Ovary (tissue), 3 donors: ENCODE measurements at regions not wholly inside any gene's neighbourhood (a gene's known extent, or its start where the extent isn't known, plus 50 kb on each side); places are given as distances from the start of the nearest gene placed in this dataset.

Experiments used
- CTCF ChIP-seq, 3 donors: fragments of 450-650 bp in 2 of 3; fragments of 200-600 bp in 1 of 3; IDR thresholded peaks; one replicate each; pipeline versions ENCODE4 v1.5.1 to v1.8.0; 2016 to 2022; ENCODE audit warnings: antibody characterized with exemption in 3 of 3, mild to moderate bottlenecking in 1 of 3
- POLR2A ChIP-seq: fragments of 450-650 bp; IDR thresholded peaks from one replicate; pipeline ENCODE4 v1.6.1; 2017; ENCODE audit warnings: antibody characterized with exemption, mild to moderate bottlenecking, moderate library complexity
- donor health status: DM: no; HTN: no; CAD: no.

DNA sequence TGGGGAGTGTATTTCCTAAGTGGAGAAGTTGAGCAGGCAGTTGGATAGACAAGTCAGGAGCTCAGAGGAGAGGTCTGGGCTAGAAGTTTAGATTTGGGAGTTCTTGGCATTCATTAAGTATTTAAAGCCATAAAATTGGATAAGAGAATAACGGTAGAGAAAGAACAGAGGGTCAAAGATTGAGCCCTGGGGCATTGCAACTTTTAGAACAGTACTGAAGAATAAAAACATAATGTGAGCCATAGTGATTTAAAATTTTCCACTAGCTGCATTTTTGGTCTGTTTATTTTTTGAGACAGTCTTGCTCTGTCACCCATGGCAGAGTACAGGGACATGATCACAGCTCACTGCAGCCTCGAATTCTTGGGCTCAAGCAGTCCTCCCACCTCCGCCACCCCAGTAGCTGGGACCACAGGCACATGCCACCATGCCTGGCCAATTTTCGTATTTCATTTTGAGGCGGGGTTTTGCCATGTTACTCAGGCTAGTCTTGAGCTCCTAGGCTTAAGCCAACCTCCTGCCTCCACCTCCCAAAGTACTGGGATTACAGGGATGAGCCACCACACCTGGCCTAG is 85.9 kb upstream of the SOX13 start:
- TF ChIP-seq CTCF (IDR thresholded peaks at IDR 0.05), result no peak
- TF ChIP-seq POLR2A, result no peak
